ENCODE measurements at regions not wholly inside any gene's neighbourhood (a gene's known extent, or its start where the extent isn't known, plus 50 kb on each side); places are given as distances from the start of the nearest gene placed in this dataset.
"Not testable (repeated sequence)": the region's sequence is repeated elsewhere in the genome, so short reads cannot be mapped to it uniquely, and the experiment has no call there.

DNA sequence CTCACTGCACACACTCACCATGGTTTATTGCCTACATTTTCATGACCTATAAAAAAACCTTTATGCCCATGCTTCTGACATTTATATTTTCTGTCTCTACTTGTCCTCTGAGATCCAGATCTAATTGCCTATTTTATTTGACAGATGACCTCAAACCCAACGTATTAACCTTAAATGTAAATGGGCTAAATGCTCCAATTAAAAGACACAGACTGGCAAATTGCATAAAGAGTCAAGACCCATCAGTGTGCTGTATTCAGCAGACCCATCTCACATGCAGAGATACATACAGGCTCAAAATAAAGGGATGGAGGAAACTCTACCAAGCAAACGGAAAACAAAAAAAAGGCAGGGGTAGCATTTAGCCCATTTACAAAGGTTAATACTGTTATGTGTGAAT, 117.4 kb upstream of the ADAMTS3 start:
- DNase-seq (ENCODE audit: low read depth in 4 of 6, low spot score in 6 of 6); H3K27me3 ChIP-seq (ENCODE audit: control insufficient read depth, insufficient read depth, low read length); H3K4me3 ChIP-seq (ENCODE audit: low read depth, low read length); H3K36me3 ChIP-seq (ENCODE audit: control insufficient read depth, insufficient read depth, low read length); H3K27ac ChIP-seq (ENCODE audit: low read depth, low read length); H3K4me1 ChIP-seq (ENCODE audit: control insufficient read depth, insufficient read depth, low read length); H3K9me3 ChIP-seq (ENCODE audit: control insufficient read depth, insufficient read depth, low read length): not testable (repeated sequence)
- 88% methylated on average over 2 of the region's 2 CpGs for WGBS (ENCODE audit: insufficient coverage)

- H3K4me3 ChIP-seq (ENCODE audit: low read depth, low read length) = no peak overlapping the region
- WGBS (ENCODE audit: insufficient coverage) = 100% methylated on average over 2 of the region's 2 CpGs
- no peaks in the 10 kb centered on the region for H3K4me1 ChIP-seq (ENCODE audit: control insufficient read depth, insufficient read depth, low read length)
- H3K27me3 ChIP-seq (ENCODE audit: control insufficient read depth, insufficient read depth, low read length) = no peaks in the 10 kb centered on the region
- no peak overlapping the region for H3K27ac ChIP-seq (ENCODE audit: low read depth, low read length)
- no peaks in the 10 kb centered on the region for H3K9me3 ChIP-seq (ENCODE audit: control insufficient read depth, insufficient read depth, low read length)
- no peak for DNase-seq (ENCODE audit: low read depth in 4 of 6, low spot score in 6 of 6)
- no peaks in the 10 kb centered on the region for H3K36me3 ChIP-seq (ENCODE audit: control insufficient read depth, insufficient read depth, low read length)
Measured at GRCh38 chr4:72679666-72680065, 110.6 kb upstream of the ADAMTS3 start.

- Histone ChIP-seq H3K4me1 (ENCODE audit: control insufficient read depth, insufficient read depth, low read length) (no peaks in the 10 kb centered on the region), H3K36me3 (ENCODE audit: control insufficient read depth, insufficient read depth, low read length) (no peaks in the 10 kb centered on the region), H3K4me3 (ENCODE audit: low read depth, low read length) (no peak overlapping the region), H3K27me3 (ENCODE audit: control insufficient read depth, insufficient read depth, low read length) (no peaks in the 10 kb centered on the region), H3K9me3 (ENCODE audit: control insufficient read depth, insufficient read depth, low read length) (no peaks in the 10 kb centered on the region), H3K27ac (ENCODE audit: low read depth, low read length) (no peak overlapping the region)
- no peak for DNase-seq (ENCODE audit: low read depth in 4 of 6, low spot score in 6 of 6)
Measured at GRCh38 chr4:72677886-72678285, 108.9 kb upstream of the ADAMTS3 start.

GRCh38 chr4:72677265-72677664, 108.2 kb upstream of the ADAMTS3 start:
- Histone ChIP-seq H3K4me3 (ENCODE audit: low read depth, low read length) (no peak overlapping the region), H3K4me1 (ENCODE audit: control insufficient read depth, insufficient read depth, low read length) (no peaks in the 10 kb centered on the region), H3K27me3 (ENCODE audit: control insufficient read depth, insufficient read depth, low read length) (no peaks in the 10 kb centered on the region), H3K27ac (ENCODE audit: low read depth, low read length) (no peak overlapping the region), H3K36me3 (ENCODE audit: control insufficient read depth, insufficient read depth, low read length) (no peaks in the 10 kb centered on the region), H3K9me3 (ENCODE audit: control insufficient read depth, insufficient read depth, low read length) (no peaks in the 10 kb centered on the region)
- DNase-seq (ENCODE audit: low read depth in 4 of 6, low spot score in 6 of 6) = no peak
- 60% methylated on average over 1 of the region's 4 CpGs for WGBS (ENCODE audit: insufficient coverage)

DNA sequence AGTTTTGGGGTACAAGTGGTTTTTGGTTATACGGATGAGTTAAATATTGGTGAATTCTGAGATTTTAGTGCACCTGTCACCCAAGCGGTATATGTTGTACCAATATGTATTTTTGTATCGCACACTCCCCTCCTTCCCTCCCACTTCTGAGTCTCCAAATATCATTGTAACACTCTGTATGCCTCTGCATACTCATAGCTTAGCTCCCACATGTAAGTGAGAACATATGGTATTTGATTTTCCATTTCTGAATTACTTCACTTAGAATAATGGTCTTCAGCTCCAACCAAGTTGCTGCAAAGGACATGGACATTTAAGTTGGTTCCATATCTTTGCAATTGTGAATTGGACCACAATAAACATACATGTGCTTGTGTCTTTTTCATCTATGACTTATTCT, 103.0 kb upstream of the ADAMTS3 start:
- no peaks in the 10 kb centered on the region for H3K4me1 ChIP-seq (ENCODE audit: control insufficient read depth, insufficient read depth, low read length)
- H3K4me3 ChIP-seq (ENCODE audit: low read depth, low read length) = no peak overlapping the region
- DNase-seq (ENCODE audit: low read depth in 4 of 6, low spot score in 6 of 6) = no peak
- no peaks in the 10 kb centered on the region for H3K27me3 ChIP-seq (ENCODE audit: control insufficient read depth, insufficient read depth, low read length)
- no peak overlapping the region for H3K27ac ChIP-seq (ENCODE audit: low read depth, low read length)
- WGBS (ENCODE audit: insufficient coverage) = no CpG with 5 or more reads among the region's 3 CpGs
- no peaks in the 10 kb centered on the region for H3K36me3 ChIP-seq (ENCODE audit: control insufficient read depth, insufficient read depth, low read length)
- no peaks in the 10 kb centered on the region for H3K9me3 ChIP-seq (ENCODE audit: control insufficient read depth, insufficient read depth, low read length)

- no peak overlapping the region for H3K4me3 ChIP-seq (ENCODE audit: low read depth, low read length)
- DNase-seq (ENCODE audit: low read depth in 4 of 6, low spot score in 6 of 6) = no peak
- no peaks in the 10 kb centered on the region for H3K27me3 ChIP-seq (ENCODE audit: control insufficient read depth, insufficient read depth, low read length)
- no peaks in the 10 kb centered on the region for H3K4me1 ChIP-seq (ENCODE audit: control insufficient read depth, insufficient read depth, low read length)
- 100% methylated on average over 2 of the region's 4 CpGs for WGBS (ENCODE audit: insufficient coverage)
- H3K9me3 ChIP-seq (ENCODE audit: control insufficient read depth, insufficient read depth, low read length) = no peaks in the 10 kb centered on the region
- H3K27ac ChIP-seq (ENCODE audit: low read depth, low read length) = no peak overlapping the region
- no peaks in the 10 kb centered on the region for H3K36me3 ChIP-seq (ENCODE audit: control insufficient read depth, insufficient read depth, low read length)
Measured at GRCh38 chr4:72670521-72670920, 101.5 kb upstream of the ADAMTS3 start.

GRCh38 chr4:72666910-72667309, 97.9 kb upstream of the ADAMTS3 start:
- H3K4me3 ChIP-seq (ENCODE audit: low read depth, low read length) = no peak overlapping the region
- H3K4me1 ChIP-seq (ENCODE audit: control insufficient read depth, insufficient read depth, low read length) = peaks cover 2% of the 10 kb centered on the region
- no peak overlapping the region for H3K27ac ChIP-seq (ENCODE audit: low read depth, low read length)
- no CpG with 5 or more reads among the region's 9 CpGs for WGBS (ENCODE audit: insufficient coverage)
- H3K9me3 ChIP-seq (ENCODE audit: control insufficient read depth, insufficient read depth, low read length) = no peaks in the 10 kb centered on the region
- H3K27me3 ChIP-seq (ENCODE audit: control insufficient read depth, insufficient read depth, low read length) = no peaks in the 10 kb centered on the region
- H3K36me3 ChIP-seq (ENCODE audit: control insufficient read depth, insufficient read depth, low read length) = no peaks in the 10 kb centered on the region
- DNase-seq (ENCODE audit: low read depth in 4 of 6, low spot score in 6 of 6) = no peak

DNA sequence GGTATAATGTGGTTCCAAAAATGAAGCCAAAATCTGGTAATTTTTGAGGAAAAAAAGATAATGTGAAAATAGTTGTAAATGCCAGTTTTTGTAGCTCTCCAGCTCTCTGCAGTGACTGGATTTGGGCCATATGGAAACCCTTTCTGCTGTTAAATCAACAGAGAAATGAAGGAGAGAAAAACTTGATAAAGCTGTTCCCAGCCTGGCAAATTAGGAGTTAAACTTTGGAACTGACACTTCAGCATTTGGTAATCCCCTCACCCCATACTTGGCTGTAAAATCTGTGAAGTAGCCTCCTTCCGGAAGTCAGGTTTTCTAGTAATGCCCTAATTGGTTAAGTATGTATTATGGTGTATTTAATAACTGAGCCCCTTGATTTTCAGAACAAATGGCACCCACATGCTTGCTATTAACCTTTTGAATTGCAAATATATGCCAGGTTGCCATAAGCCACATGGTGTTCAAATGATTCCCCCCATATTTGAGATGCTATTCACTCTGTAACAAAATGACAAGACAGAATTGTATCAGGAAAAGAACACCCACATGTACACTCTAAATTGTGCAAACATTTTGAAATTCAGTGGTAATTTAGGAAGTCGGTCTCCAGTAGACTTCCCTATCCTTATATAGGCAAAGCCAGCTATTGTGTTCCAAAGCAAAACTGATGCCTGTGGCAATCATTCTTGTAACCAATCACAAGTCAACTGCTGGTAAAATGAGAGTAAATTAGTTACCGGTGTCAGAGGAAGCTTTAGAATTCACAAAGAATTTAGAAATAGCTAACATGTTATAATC, 96.3 kb upstream of the ADAMTS3 start:
- no peak overlapping the region for H3K27ac ChIP-seq (ENCODE audit: low read depth, low read length)
- no CpG with 5 or more reads among the region's 3 CpGs for WGBS (ENCODE audit: insufficient coverage)
- peaks cover 2% of the 10 kb centered on the region for H3K4me1 ChIP-seq (ENCODE audit: control insufficient read depth, insufficient read depth, low read length)
- no peaks in the 10 kb centered on the region for H3K27me3 ChIP-seq (ENCODE audit: control insufficient read depth, insufficient read depth, low read length)
- H3K36me3 ChIP-seq (ENCODE audit: control insufficient read depth, insufficient read depth, low read length) = no peaks in the 10 kb centered on the region
- H3K4me3 ChIP-seq (ENCODE audit: low read depth, low read length) = no peak overlapping the region
- no peaks in the 10 kb centered on the region for H3K9me3 ChIP-seq (ENCODE audit: control insufficient read depth, insufficient read depth, low read length)
- DNase-seq (ENCODE audit: low read depth in 4 of 6, low spot score in 6 of 6) = peak in 1 of 6 donors; percentile 84

GRCh38 chr4:72663828-72664227, 94.8 kb upstream of the ADAMTS3 start:
- peak in 2 of 6 donors; percentile 6 to 35 for DNase-seq (ENCODE audit: low read depth in 4 of 6, low spot score in 6 of 6)
- no peaks in the 10 kb centered on the region for H3K36me3 ChIP-seq (ENCODE audit: control insufficient read depth, insufficient read depth, low read length)
- H3K27ac ChIP-seq (ENCODE audit: low read depth, low read length) = no peak overlapping the region
- H3K27me3 ChIP-seq (ENCODE audit: control insufficient read depth, insufficient read depth, low read length) = no peaks in the 10 kb centered on the region
- WGBS (ENCODE audit: insufficient coverage) = 4% methylated on average over 4 of the region's 4 CpGs
- no peak overlapping the region for H3K4me3 ChIP-seq (ENCODE audit: low read depth, low read length)
- no peaks in the 10 kb centered on the region for H3K9me3 ChIP-seq (ENCODE audit: control insufficient read depth, insufficient read depth, low read length)
- peaks cover 2% of the 10 kb centered on the region for H3K4me1 ChIP-seq (ENCODE audit: control insufficient read depth, insufficient read depth, low read length)

DNA sequence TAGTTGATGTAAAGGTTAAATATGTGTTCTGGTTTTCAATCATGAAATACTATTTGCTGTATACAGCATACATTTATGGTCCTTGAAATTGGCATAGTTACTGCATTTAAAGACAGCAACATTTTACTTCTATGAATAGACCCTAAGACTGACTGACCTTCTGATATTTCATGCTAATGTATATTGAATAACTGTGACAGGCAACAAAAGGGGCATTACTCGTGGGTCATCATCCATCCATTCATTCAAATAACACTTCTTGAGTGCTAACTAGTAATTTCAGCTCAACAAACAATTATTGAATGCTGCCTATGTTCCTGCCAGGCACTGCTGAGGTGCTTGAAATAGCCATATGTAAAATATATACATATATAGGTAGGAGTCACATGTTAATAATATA, 92.8 kb upstream of the ADAMTS3 start:
- H3K4me1 ChIP-seq (ENCODE audit: control insufficient read depth, insufficient read depth, low read length) = peaks cover 2% of the 10 kb centered on the region
- DNase-seq (ENCODE audit: low read depth in 4 of 6, low spot score in 6 of 6) = no peak
- H3K9me3 ChIP-seq (ENCODE audit: control insufficient read depth, insufficient read depth, low read length) = no peaks in the 10 kb centered on the region
- H3K4me3 ChIP-seq (ENCODE audit: low read depth, low read length) = no peak overlapping the region
- H3K27me3 ChIP-seq (ENCODE audit: control insufficient read depth, insufficient read depth, low read length) = no peaks in the 10 kb centered on the region
- WGBS (ENCODE audit: insufficient coverage) = no CpG with 5 or more reads among the region's 1 CpG
- no peaks in the 10 kb centered on the region for H3K36me3 ChIP-seq (ENCODE audit: control insufficient read depth, insufficient read depth, low read length)
- H3K27ac ChIP-seq (ENCODE audit: low read depth, low read length) = no peak overlapping the region

All from spinal cord (tissue), 9 donors.